CD4-positive, alpha-beta T cell treated with Interleukin-15 for 4 hours (primary cell): ENCODE measurements at regions not wholly inside any gene's neighbourhood (a gene's known extent, or its start where the extent isn't known, plus 50 kb on each side); places are given as distances from the start of the nearest gene placed in this dataset.
"Not testable (repeated sequence)": the region's sequence is repeated elsewhere in the genome, so short reads cannot be mapped to it uniquely, and the experiment has no call there.

ENCODE experiments used
- DNase-seq: peaks from one replicate; pipeline ENCODE4 v3.0.0-alpha.2; 2020; ENCODE audit warnings: low spot score

DNA sequence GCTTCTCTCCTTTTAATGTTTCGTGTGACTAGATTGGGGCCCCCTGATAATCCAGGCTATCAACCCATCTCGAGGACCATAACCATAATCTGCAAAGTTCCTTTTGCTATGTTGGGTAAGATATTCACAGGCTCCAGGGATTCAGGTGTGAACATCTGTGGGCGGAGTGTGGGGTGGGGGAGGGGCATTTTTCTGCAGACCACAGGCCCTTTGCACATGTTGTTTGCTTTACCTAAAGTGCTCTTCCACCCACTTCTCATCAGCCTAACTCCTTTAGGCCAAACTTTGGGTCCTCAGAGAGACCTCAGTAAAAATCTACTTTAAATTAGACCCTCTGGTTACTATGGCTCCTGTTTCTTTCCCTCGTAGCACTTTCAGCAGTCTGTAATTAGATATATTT is 284.4 kb downstream of the WDR11 start:
- no peak for DNase-seq

DNA sequence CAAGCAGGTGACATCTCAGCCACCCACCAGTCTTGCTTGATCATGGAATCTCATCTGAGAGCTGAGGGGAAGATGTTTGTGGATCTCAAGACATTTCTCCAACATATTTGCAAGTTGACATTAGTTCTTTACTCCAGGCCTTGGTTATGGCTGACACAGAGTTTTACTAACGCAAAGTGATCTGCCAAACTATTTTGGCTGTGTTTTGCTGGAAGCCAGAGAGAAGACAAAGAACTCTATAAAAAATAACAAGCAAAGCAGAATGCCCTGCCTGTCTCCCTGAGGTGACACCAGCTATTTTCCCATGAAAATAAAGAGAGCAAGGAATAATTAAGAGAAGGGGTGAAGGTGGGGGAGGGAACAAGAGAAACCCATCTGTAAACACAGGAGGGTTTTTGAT is 286.4 kb downstream of the WDR11 start:
- no peak for DNase-seq

- no peak for DNase-seq
Observed at GRCh38 chr10:121138112-121138860, 287.1 kb downstream of the WDR11 start.

GRCh38 chr10:121138918-121139317 is 287.8 kb downstream of the WDR11 start:
- no peak for DNase-seq

DNA sequence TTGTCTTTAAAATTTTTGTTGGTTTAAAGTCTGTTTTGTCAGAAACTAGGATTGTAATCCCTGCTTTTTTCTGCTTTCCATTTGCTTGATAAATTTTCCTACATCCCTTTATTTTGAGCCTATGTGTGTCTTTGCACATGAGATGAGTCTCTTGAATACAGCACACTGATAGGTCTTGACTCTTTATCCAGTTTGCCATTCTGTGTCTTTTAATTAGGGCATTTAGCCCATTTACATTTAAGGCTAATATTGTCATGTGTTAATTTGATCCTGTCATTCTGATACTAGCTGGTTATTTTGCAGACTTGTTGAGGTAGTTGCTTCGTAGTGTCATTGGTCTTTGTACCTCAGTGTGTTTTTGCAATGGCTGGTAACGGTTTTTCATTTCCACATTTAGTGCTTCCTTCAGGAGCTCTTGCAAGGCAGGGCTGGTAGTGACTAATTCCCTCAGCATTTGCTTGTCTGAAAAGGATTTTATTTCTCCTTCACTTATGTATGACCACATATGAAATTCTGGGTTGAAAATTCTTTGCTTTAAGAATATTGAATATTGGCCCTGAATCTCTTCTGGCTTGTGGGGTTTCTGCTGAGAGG is 294.7 kb downstream of the WDR11 start:
- not testable (repeated sequence) for DNase-seq

- no peak for DNase-seq
Observed at GRCh38 chr10:121148921-121149320, 297.8 kb downstream of the WDR11 start.

- no peak for DNase-seq
Observed at GRCh38 chr10:121152033-121152432, 300.9 kb downstream of the WDR11 start.

DNA sequence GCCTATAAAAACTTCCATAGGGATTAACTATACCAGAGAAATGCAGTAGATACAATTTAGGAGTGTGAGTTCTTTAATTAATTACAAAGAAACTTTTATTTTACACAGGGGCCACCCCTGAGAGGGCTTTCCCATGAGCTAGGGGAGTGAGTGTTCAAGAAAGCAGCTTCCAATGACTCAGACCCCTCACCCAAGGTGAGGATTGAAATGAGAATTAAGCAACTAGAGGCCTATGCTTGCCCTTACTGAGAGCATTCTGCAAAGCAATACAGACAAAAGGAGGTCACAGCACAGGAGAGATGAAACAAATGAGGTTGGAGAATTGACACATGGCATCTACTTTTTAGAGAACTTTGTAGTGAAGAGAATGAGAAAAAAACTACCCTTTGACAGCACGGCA is 301.8 kb downstream of the WDR11 start:
- DNase-seq = no peak

- no peak for DNase-seq
Observed at GRCh38 chr10:121154310-121154709, 303.1 kb downstream of the WDR11 start.

- DNase-seq = no peak
Observed at GRCh38 chr10:121154846-121155245, 303.7 kb downstream of the WDR11 start.

- no peak for DNase-seq
Observed at GRCh38 chr10:121155742-121156474, 304.7 kb downstream of the WDR11 start.

DNA sequence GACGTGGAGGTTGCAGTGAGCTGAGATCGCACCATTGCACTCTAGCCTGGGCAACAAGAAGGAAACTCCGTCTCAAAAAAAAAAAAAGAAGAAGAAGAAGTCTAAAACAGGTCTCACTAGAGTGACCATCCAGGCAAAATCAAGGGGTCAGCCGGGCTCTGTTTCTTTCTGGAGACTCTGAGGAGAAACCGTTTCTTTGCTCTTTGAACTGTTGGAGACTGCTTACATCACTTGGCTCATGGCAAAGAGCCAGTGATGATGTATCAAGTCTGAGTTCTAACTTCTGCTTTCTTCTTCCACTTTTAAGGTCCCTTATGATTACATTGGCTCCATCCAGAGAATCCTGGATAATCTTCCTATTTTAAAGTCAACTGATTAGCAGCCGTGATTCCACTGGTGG is 306.8 kb downstream of the WDR11 start:
- DNase-seq = no peak

GRCh38 chr10:121158988-121159579 is 307.9 kb downstream of the WDR11 start:
- DNase-seq = no peak

- no peak for DNase-seq
Observed at GRCh38 chr10:121159670-121160069, 308.5 kb downstream of the WDR11 start.

- DNase-seq = no peak
Observed at GRCh38 chr10:121165276-121165675, 314.1 kb downstream of the WDR11 start.

- DNase-seq = no peak
Observed at GRCh38 chr10:121167534-121168243, 316.5 kb downstream of the WDR11 start.

DNA sequence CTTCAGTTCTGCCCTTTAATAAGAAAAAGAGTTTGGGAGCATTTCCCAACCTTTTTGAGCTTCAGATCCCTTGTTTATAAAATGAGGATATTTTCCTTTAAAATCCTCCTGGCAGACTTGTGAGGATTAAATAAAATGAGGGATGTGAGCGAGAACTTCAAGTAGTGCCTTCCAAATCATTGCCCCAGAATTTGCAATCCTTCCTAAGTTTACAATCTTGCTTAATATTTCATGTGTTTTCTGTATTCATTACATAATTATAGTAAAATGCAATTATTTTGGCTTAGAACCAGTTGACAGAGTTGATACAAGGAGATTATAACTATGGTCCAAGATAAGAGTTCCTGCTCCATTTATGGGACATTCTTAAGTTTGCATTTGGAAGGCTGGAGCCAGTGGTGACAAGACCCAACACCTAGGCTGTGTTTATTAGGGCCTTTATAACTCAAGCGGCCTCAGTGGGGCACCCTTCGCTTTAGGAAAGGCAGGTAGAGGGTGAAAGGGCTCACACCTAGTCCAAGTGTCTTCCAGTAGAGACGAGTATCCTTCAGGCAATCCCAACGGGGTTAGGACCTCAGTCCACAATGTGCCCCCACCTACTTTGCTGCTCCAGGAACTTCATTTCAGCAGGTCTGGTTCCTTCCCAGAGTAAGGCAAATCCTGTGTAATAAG is 317.5 kb downstream of the WDR11 start:
- DNase-seq = no peak

DNA sequence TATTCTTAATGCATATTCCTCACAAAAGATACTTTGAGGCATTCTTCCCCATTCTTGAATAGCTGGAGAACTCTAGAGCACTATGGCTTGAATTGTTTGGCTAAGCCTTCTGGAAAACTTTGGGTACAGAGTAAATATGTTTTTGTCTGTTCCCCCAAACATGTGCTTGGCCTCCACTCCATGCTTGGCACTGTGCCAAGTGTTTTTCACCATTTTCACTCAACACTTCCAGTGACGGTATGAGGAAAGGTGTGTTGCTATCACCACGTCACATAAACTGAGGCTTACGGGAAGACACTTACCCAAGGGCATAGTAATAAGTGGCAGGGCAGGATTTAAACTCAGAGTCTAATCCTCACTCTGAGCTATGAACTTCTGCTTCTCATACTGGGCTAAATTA is 318.2 kb downstream of the WDR11 start:
- no peak for DNase-seq

DNA sequence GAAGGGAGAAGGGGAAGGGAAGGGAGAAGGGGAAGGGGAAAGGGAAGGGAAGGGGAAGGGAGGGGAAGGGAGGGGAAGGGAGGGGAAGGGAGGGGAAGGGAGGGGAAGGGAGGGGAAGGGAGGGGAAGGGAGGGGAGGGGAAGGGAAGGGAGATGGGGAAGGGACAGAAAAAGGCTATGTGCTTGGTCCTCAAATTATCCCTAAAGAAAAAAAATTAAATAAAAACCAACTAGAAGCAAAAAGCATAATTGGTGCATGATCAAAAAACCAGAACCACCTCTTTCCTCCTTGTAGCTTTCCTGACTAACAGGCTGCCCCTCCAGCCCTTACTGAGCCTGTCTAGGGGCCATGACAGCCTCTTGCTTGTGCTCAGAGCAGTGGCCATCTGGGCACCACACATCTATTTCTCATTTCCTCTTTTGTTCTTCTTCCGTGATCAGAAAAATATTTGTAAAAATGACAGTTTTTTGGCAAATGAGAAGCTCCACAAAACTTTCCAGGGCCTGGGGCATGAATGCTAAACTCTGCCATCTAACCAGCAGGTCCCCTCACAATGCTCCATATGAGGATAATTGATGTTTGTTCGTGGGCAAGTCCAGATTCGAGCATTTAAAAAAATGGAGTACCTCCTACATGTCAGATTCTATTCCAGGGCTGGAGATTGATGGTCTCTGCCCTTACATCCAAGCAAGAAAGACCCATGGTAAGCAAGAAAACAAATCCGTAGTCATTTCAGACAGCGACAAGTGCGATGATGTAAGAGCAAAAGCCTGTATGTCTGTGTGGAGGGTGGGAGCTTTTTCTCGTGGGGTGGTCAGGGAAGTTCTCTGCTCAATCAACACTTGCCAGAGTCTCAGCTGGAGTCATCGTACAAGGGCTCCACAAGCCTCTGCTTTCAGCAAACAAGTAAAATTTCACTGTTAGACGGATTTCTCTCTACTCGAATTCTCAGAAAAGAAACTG is 320.9 kb downstream of the WDR11 start:
- DNase-seq = no peak

- no peak for DNase-seq
Observed at GRCh38 chr10:121179006-121179405, 327.8 kb downstream of the WDR11 start.
